HEK293 (cell line): ENCODE measurements at regions not wholly inside any gene's neighbourhood (a gene's known extent, or its start where the extent isn't known, plus 50 kb on each side); places are given as distances from the start of the nearest gene placed in this dataset.

ENCODE experiments used
- CTCF ChIA-PET: fragments of 350-600 bp; formaldehyde crosslinking; extraction: SDS; loops from one replicate; lab custom pipeline; 2021; ENCODE audit warnings: antibody characterized with exemption; lab: Yijun Ruan, JAX
- POLR2A ChIA-PET: fragments of 300-600 bp; formaldehyde crosslinking; extraction: SDS; loops from one replicate; lab custom pipeline; 2020; ENCODE audit warnings: antibody characterized with exemption, inconsistent platforms; lab: Yijun Ruan, JAX
- H3K27ac ChIP-seq: fragments of 200-500 bp; sonication (Bioruptor generic); 2 replicates; pipeline ENCODE4 v1.5.1; 2014; ENCODE audit warnings: low read depth, low read length, control low read depth, inconsistent platforms; ENCODE audit errors: extremely low read depth
- H3K36me3 ChIP-seq, 2 experiments: fragments of 200-500 bp in 1 of 2; sonication (Bioruptor generic) in 1 of 2; 1 replicate in 1 of 2; 2 replicates in 1 of 2; pipeline ENCODE4 v1.5.1; 2014 to 2017; ENCODE audit warnings: inconsistent platforms in 2 of 2, low read length in 2 of 2; ENCODE audit not compliant: control insufficient read depth in 2 of 2, insufficient read depth in 1 of 2
- H3K4me1 ChIP-seq: fragments of 200-500 bp; sonication (Bioruptor generic); 2 replicates; pipeline ENCODE4 v1.5.1; 2014; ENCODE audit warnings: mild to moderate bottlenecking, low read length, inconsistent platforms; ENCODE audit not compliant: control insufficient read depth, insufficient read depth
- H3K4me3 ChIP-seq: 2 replicates; pipeline ENCODE4 v1.5.1; 2011; ENCODE audit warnings: low read depth, mild to moderate bottlenecking, control low read depth, low read length, moderate library complexity
- H3K9me3 ChIP-seq: fragments of 200-500 bp; sonication (Bioruptor generic); 2 replicates; pipeline ENCODE4 v1.5.1; 2014; ENCODE audit warnings: low read depth, low read length, inconsistent platforms; ENCODE audit not compliant: control insufficient read depth, insufficient read depth
- HOXA7 ChIP-seq: sonication (generic); formaldehyde crosslinking; IDR thresholded peaks from 2 replicates; pipeline ENCODE4 v1.8.1; 2022; ENCODE audit warnings: missing genetic modification reagents, borderline replicate concordance
- HOXC10 ChIP-seq: sonication (generic); formaldehyde crosslinking; IDR thresholded peaks from 2 replicates; pipeline ENCODE4 v1.8.1; 2023; ENCODE audit warnings: mild to moderate bottlenecking, missing genetic modification reagents
- HOXD13 ChIP-seq: sonication (generic); formaldehyde crosslinking; IDR thresholded peaks from 2 replicates; pipeline ENCODE4 v1.8.0; 2022; ENCODE audit warnings: missing genetic modification reagents, borderline replicate concordance
- KLF17 ChIP-seq: fragments of 450-650 bp; formaldehyde crosslinking; IDR thresholded peaks from 2 replicates; pipeline ENCODE4 v1.5.1; 2016; ENCODE audit warnings: missing biosample characterization, missing genetic modification characterization
- KLF8 ChIP-seq: fragments of 450-650 bp; formaldehyde crosslinking; IDR thresholded peaks from 2 replicates; pipeline ENCODE4 v1.5.1; 2016; ENCODE audit warnings: missing biosample characterization, missing genetic modification characterization
- SP2 ChIP-seq: fragments of 450-650 bp; formaldehyde crosslinking; IDR thresholded peaks from 2 replicates; pipeline ENCODE4 v1.5.1; 2016; ENCODE audit warnings: missing biosample characterization, missing genetic modification characterization
- TRIM28 ChIP-seq: IDR thresholded peaks from 2 replicates; pipeline ENCODE4 v1.6.1; 2011; ENCODE audit warnings: low read length, control low read depth, borderline replicate concordance
- ZBTB7A ChIP-seq: fragments of 450-650 bp; formaldehyde crosslinking; IDR thresholded peaks from 2 replicates; pipeline ENCODE4 v1.5.1; 2016; ENCODE audit warnings: low read depth, missing biosample characterization, missing genetic modification characterization
- ZFP41 ChIP-seq: fragments of 450-650 bp; formaldehyde crosslinking; IDR thresholded peaks from 2 replicates; pipeline ENCODE4 v1.5.1; 2016; ENCODE audit warnings: missing biosample characterization, missing genetic modification characterization, borderline replicate concordance
- ZFP69B ChIP-seq: fragments of 450-650 bp; formaldehyde crosslinking; IDR thresholded peaks from 2 replicates; pipeline ENCODE4 v1.5.1; 2016; ENCODE audit warnings: missing biosample characterization, missing genetic modification characterization
- ZNF146 ChIP-seq: fragments of 450-650 bp; formaldehyde crosslinking; IDR thresholded peaks from 2 replicates; pipeline ENCODE4 v1.5.1; 2016; ENCODE audit warnings: missing biosample characterization, missing genetic modification characterization
- ZNF184 ChIP-seq: fragments of 450-650 bp; IDR thresholded peaks from 2 replicates; pipeline ENCODE4 v1.5.1; 2018; ENCODE audit warnings: missing biosample characterization, mild to moderate bottlenecking, missing genetic modification characterization
- ZNF248 ChIP-seq: fragments of 450-650 bp; formaldehyde crosslinking; IDR thresholded peaks from 2 replicates; pipeline ENCODE4 v1.5.1; 2017; ENCODE audit warnings: missing biosample characterization, missing genetic modification characterization
- ZNF335 ChIP-seq: fragments of 450-650 bp; formaldehyde crosslinking; conservative IDR thresholded peaks from 2 replicates; pipeline ENCODE4 v1.5.1; 2016; ENCODE audit warnings: missing biosample characterization, missing genetic modification characterization
- ZNF350 ChIP-seq: fragments of 450-650 bp; formaldehyde crosslinking; IDR thresholded peaks from 2 replicates; pipeline ENCODE4 v1.5.0; 2017; ENCODE audit warnings: missing biosample characterization, mild to moderate bottlenecking, missing genetic modification characterization
- ZNF423 ChIP-seq: fragments of 450-650 bp; formaldehyde crosslinking; IDR thresholded peaks from 2 replicates; pipeline ENCODE4 v1.5.1; 2016; ENCODE audit warnings: missing biosample characterization, missing genetic modification characterization
- ZNF530 ChIP-seq: fragments of 450-650 bp; formaldehyde crosslinking; IDR thresholded peaks from 2 replicates; pipeline ENCODE4 v1.5.1; 2016; ENCODE audit warnings: low read depth, missing biosample characterization, missing genetic modification characterization
- ZNF544 ChIP-seq: fragments of 450-650 bp; formaldehyde crosslinking; IDR thresholded peaks from 2 replicates; pipeline ENCODE4 v1.5.0; 2017; ENCODE audit warnings: missing biosample characterization, missing genetic modification characterization
- ZNF558 ChIP-seq: fragments of 450-650 bp; formaldehyde crosslinking; IDR thresholded peaks from 2 replicates; pipeline ENCODE4 v1.5.1; 2016; ENCODE audit warnings: missing biosample characterization, missing genetic modification characterization
- ZNF621 ChIP-seq: fragments of 450-650 bp; formaldehyde crosslinking; IDR thresholded peaks from 2 replicates; pipeline ENCODE4 v1.5.1; 2017; ENCODE audit warnings: missing biosample characterization, missing genetic modification characterization
- ZNF626 ChIP-seq: fragments of 450-650 bp; sonication (Bioruptor Pico); formaldehyde crosslinking; IDR thresholded peaks from 2 replicates; pipeline ENCODE4 v1.5.1; 2018; ENCODE audit warnings: missing biosample characterization, missing genetic modification characterization, inconsistent platforms
- ZNF629 ChIP-seq: fragments of 450-650 bp; formaldehyde crosslinking; IDR thresholded peaks from 2 replicates; pipeline ENCODE4 v1.5.1; 2017; ENCODE audit warnings: missing biosample characterization, missing genetic modification characterization
- ZNF660 ChIP-seq: fragments of 450-650 bp; IDR thresholded peaks from 2 replicates; pipeline ENCODE4 v1.5.1; 2018; ENCODE audit warnings: missing biosample characterization, mild to moderate bottlenecking, missing genetic modification characterization
- ZNF677 ChIP-seq: fragments of 450-650 bp; IDR thresholded peaks from 2 replicates; pipeline ENCODE4 v1.5.0; 2018; ENCODE audit warnings: missing biosample characterization, mild to moderate bottlenecking, missing genetic modification characterization, moderate library complexity
- ZNF692 ChIP-seq: fragments of 450-650 bp; formaldehyde crosslinking; IDR thresholded peaks from 2 replicates; pipeline ENCODE4 v1.5.1; 2016; ENCODE audit warnings: missing biosample characterization, missing genetic modification characterization
- ZNF704 ChIP-seq: fragments of 450-650 bp; formaldehyde crosslinking; IDR thresholded peaks from 2 replicates; pipeline ENCODE4 v1.5.1; 2016; ENCODE audit warnings: missing biosample characterization, missing genetic modification characterization
- ZNF843 ChIP-seq: fragments of 450-650 bp; formaldehyde crosslinking; IDR thresholded peaks from 2 replicates; pipeline ENCODE4 v1.5.1; 2016; ENCODE audit warnings: missing biosample characterization, missing genetic modification characterization
- ZSCAN23 ChIP-seq: fragments of 450-650 bp; formaldehyde crosslinking; IDR thresholded peaks from 2 replicates; pipeline ENCODE4 v1.5.1; 2016; ENCODE audit warnings: missing biosample characterization, missing genetic modification characterization
- ZSCAN30 ChIP-seq: fragments of 450-650 bp; IDR thresholded peaks from 2 replicates; pipeline ENCODE4 v1.5.1; 2018; ENCODE audit warnings: missing biosample characterization, mild to moderate bottlenecking, missing genetic modification characterization, moderate library complexity
- TF ChIP-seq, protein P1 (sequence below): fragments of 450-650 bp; formaldehyde crosslinking; IDR thresholded peaks from 2 replicates; pipeline ENCODE4 v1.5.1; 2016; ENCODE audit warnings: missing biosample characterization, missing genetic modification characterization
- TF ChIP-seq, protein P2 (sequence below): sonication (generic); formaldehyde crosslinking; IDR thresholded peaks from 2 replicates; pipeline ENCODE4 v1.8.1; 2022; ENCODE audit warnings: mild to moderate bottlenecking, moderate library complexity, missing genetic modification reagents
- TF ChIP-seq, protein P3 (sequence below): fragments of 450-650 bp; formaldehyde crosslinking; IDR thresholded peaks from 2 replicates; pipeline ENCODE4 v1.5.1; 2017; ENCODE audit warnings: missing biosample characterization, missing genetic modification characterization

DNA sequence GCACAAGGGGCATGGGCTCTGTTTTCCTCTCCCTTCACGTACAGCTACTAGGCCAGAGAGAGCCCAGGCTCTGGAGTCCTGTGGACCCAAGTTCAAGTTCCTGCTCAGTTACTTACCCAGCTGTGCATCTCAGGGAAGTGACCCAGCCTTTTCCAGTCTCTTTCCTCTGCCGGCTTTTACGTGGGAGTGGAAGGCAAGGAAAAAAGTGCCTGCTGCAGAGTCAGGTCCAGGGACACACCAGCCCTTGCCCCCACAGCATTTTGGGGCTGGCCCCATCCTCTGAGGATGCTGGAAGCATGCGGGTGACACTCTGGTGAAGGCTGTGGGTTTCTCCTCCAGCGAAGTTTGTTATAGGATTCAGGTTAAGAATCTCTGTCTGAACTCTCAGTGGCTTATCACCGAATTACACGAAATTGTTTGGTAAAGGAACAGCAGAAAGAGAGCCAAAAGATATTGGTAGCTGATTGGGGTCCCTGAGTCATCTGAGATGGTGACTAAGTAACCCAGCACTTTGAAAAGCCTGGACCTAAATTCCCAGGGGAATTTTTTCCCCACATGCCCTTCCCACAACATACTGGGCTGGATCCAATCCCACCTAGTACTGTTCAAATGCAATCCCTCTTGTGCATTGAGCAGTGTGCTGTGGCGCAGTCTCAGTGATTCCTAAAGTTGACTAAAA lies 424.3 kb downstream of the RPS24 start:
- peaks cover 15% of the 10 kb centered on the region for H3K4me1 ChIP-seq
- TF ChIP-seq ZFP69B (no peak), SP2 (no peak), ZNF544 (tag by site-specific recombination) (no peak), ZNF626 (no peak), KLF8 (tag by site-specific recombination) (no peak), ZNF843 (tag by site-specific recombination) (no peak), ZSCAN23 (tag by site-specific recombination) (no peak), ZNF248 (no peak), ZBTB7A (tag by site-specific recombination) (no peak), ZNF530 (no peak), ZNF704 (tag by site-specific recombination) (no peak), ZNF335 (no peak), ZNF558 (no peak), TRIM28 (no peak), ZSCAN30 (tag by site-specific recombination) (no peak), KLF17 (tag by site-specific recombination) (no peak), ZNF621 (tag by site-specific recombination) (no peak), ZNF677 (tag by site-specific recombination) (no peak), ZNF146 (tag by site-specific recombination) (no peak), HOXA7 (CRISPR knock-in tag) (no peak), ZNF184 (tag by site-specific recombination) (no peak), ZNF629 (peak; percentile 65; the same call in 1 of the 2 replicates), HOXC10 (no peak), HOXD13 (CRISPR knock-in tag) (no peak), ZNF350 (tag by site-specific recombination) (no peak), ZNF660 (peak; percentile 48), ZNF692 (tag by site-specific recombination) (0 out of 2 replicates have a peak, but pooled peaks have one; percentile 36), ZFP41 (tag by site-specific recombination) (no peak), ZNF423 (tag by site-specific recombination) (no peak)
- TF ChIP-seq, protein P1, sequence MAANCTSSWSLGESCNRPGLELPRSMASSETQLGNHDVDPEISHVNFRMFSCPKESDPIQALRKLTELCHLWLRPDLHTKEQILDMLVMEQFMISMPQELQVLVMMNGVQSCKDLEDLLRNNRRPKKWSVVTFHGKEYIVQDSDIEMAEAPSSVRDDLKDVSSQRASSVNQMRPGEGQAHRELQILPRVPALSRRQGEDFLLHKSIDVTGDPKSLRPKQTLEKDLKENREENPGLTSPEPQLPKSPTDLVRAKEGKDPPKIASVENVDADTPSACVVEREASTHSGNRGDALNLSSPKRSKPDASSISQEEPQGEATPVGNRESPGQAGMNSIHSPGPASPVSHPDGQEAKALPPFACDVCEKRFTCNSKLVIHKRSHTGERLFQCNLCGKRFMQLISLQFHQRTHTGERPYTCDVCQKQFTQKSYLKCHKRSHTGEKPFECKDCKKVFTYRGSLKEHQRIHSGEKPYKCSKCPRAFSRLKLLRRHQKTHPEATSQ (tag by site-specific recombination) = no peak
- TF ChIP-seq, protein P2, sequence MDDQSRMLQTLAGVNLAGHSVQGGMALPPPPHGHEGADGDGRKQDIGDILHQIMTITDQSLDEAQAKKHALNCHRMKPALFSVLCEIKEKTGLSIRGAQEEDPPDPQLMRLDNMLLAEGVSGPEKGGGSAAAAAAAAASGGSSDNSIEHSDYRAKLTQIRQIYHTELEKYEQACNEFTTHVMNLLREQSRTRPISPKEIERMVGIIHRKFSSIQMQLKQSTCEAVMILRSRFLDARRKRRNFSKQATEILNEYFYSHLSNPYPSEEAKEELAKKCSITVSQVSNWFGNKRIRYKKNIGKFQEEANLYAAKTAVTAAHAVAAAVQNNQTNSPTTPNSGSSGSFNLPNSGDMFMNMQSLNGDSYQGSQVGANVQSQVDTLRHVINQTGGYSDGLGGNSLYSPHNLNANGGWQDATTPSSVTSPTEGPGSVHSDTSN = no peak
- TF ChIP-seq, protein P3, sequence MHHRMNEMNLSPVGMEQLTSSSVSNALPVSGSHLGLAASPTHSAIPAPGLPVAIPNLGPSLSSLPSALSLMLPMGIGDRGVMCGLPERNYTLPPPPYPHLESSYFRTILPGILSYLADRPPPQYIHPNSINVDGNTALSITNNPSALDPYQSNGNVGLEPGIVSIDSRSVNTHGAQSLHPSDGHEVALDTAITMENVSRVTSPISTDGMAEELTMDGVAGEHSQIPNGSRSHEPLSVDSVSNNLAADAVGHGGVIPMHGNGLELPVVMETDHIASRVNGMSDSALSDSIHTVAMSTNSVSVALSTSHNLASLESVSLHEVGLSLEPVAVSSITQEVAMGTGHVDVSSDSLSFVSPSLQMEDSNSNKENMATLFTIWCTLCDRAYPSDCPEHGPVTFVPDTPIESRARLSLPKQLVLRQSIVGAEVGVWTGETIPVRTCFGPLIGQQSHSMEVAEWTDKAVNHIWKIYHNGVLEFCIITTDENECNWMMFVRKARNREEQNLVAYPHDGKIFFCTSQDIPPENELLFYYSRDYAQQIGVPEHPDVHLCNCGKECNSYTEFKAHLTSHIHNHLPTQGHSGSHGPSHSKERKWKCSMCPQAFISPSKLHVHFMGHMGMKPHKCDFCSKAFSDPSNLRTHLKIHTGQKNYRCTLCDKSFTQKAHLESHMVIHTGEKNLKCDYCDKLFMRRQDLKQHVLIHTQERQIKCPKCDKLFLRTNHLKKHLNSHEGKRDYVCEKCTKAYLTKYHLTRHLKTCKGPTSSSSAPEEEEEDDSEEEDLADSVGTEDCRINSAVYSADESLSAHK (tag by site-specific recombination) = no peak

More for the DNA sequence above, 424.3 kb downstream of the RPS24 start:
- Histone ChIP-seq H3K36me3 (no peaks in the 10 kb centered on the region), H3K9me3 (no peaks in the 10 kb centered on the region), H3K4me3 (no peak overlapping the region), H3K27ac (no peak overlapping the region)
- ChIA-PET POLR2A (no interaction called here), CTCF (interaction anchor here (0.6 kb wide), 2 partner anchors 76 to 269 kb away, joined by 3 read pairs; no protein-coding TSS in a partner anchor)
